GM12891 (cell line): ENCODE measurements at regions not wholly inside any gene's neighbourhood (a gene's known extent, or its start where the extent isn't known, plus 50 kb on each side); places are given as distances from the start of the nearest gene placed in this dataset.

Experiments used
- POLR2AphosphoS5 ChIP-seq: IDR thresholded peaks from 2 replicates; pipeline ENCODE4 v1.6.1; 2011; ENCODE audit warnings: low read depth, low read length, control low read depth
- SPI1 ChIP-seq: IDR thresholded peaks from 2 replicates; pipeline ENCODE4 v1.6.1; 2011; ENCODE audit warnings: low read depth, low read length, control low read depth
- TAF1 ChIP-seq: IDR thresholded peaks from 2 replicates; pipeline ENCODE4 v1.6.1; 2011; ENCODE audit warnings: low read depth, low read length, control low read depth

- no peak for TF ChIP-seq POLR2AphosphoS5
- TF ChIP-seq TAF1, result no peak
- TF ChIP-seq SPI1, result no peak
These were observed 103.2 kb upstream of the GPR141 start for GRCh38 chr7:37580376-37580775.
